CD4-positive, CD25-positive, alpha-beta regulatory T cell (primary cell): ENCODE measurements at regions not wholly inside any gene's neighbourhood (a gene's known extent, or its start where the extent isn't known, plus 50 kb on each side); places are given as distances from the start of the nearest gene placed in this dataset.
"Not testable (repeated sequence)": the region's sequence is repeated elsewhere in the genome, so short reads cannot be mapped to it uniquely, and the experiment has no call there.

Experiments used
- ATAC-seq, 2 donors: fragments of 150-1000 bp; cut with Tn5 transposase; one replicate each; pipeline ENCODE4 v1.10.0; 2021; ENCODE audit warnings: low read depth in 2 of 2, moderate number of reproducible peaks in 2 of 2, moderate library complexity in 1 of 2
- DNase-seq, 3 donors: peaks; one replicate each; pipeline versions ENCODE4 v3.0.0 to v3.0.0-alpha.2; 2012 to 2022; ENCODE audit warnings: mixed read lengths in 1 of 3
- H3K27ac ChIP-seq: one replicate; pipeline ENCODE4 v1.7.0; 2013; ENCODE audit warnings: mild to moderate bottlenecking, low read length; ENCODE audit not compliant: insufficient read depth, poor library complexity, severe bottlenecking
- H3K27me3 ChIP-seq: one replicate; pipeline ENCODE4 v1.7.0; 2013; ENCODE audit warnings: low read length; ENCODE audit not compliant: control insufficient read depth, insufficient read depth
- H3K36me3 ChIP-seq: one replicate; pipeline ENCODE4 v1.7.0; 2013; ENCODE audit warnings: mild to moderate bottlenecking, low read length, moderate library complexity; ENCODE audit not compliant: control insufficient read depth, insufficient read depth
- H3K4me1 ChIP-seq: 2 replicates; pipeline ENCODE4 v1.7.0; 2013; ENCODE audit warnings: mild to moderate bottlenecking, low read length; ENCODE audit not compliant: insufficient read depth, control insufficient read depth, poor library complexity, severe bottlenecking
- H3K4me3 ChIP-seq: one replicate; pipeline ENCODE4 v1.7.0; 2013; ENCODE audit warnings: low read depth, mild to moderate bottlenecking, low read length, moderate library complexity
- H3K9me3 ChIP-seq, 2 experiments: 1 replicate in 1 of 2; 2 replicates in 1 of 2; pipeline ENCODE4 v1.7.0; 2013; ENCODE audit warnings: low read length in 2 of 2, mild to moderate bottlenecking in 1 of 2, moderate library complexity in 1 of 2; ENCODE audit not compliant: control insufficient read depth in 2 of 2
- H3K27ac Mint-ChIP-seq, 3 donors: one replicate each; pipeline ENCODE4 v1.8.0; 2020 to 2022; ENCODE audit warnings: mild to moderate bottlenecking in 3 of 3, mixed read lengths in 3 of 3, moderate library complexity in 2 of 3
- H3K27me3 Mint-ChIP-seq: one replicate; pipeline ENCODE4 v1.8.0; 2022; ENCODE audit warnings: mild to moderate bottlenecking, mixed read lengths
- H3K36me3 Mint-ChIP-seq: one replicate; pipeline ENCODE4 v1.8.0; 2020; ENCODE audit warnings: mixed read lengths
- H3K4me1 Mint-ChIP-seq, 4 donors: one replicate each; pipeline ENCODE4 v1.8.0; 2020 to 2022; ENCODE audit warnings: mixed read lengths in 4 of 4, mild to moderate bottlenecking in 1 of 4
- H3K4me3 Mint-ChIP-seq, 4 donors: one replicate each; pipeline ENCODE4 v1.8.0; 2020 to 2022; ENCODE audit warnings: mild to moderate bottlenecking in 4 of 4, mixed read lengths in 4 of 4, moderate library complexity in 3 of 4
- H3K9me3 Mint-ChIP-seq, 7 donors: one replicate each; pipeline ENCODE4 v1.8.0; 2020 to 2022; ENCODE audit warnings: mixed read lengths in 7 of 7, mild to moderate bottlenecking in 3 of 7, moderate library complexity in 2 of 7

DNA sequence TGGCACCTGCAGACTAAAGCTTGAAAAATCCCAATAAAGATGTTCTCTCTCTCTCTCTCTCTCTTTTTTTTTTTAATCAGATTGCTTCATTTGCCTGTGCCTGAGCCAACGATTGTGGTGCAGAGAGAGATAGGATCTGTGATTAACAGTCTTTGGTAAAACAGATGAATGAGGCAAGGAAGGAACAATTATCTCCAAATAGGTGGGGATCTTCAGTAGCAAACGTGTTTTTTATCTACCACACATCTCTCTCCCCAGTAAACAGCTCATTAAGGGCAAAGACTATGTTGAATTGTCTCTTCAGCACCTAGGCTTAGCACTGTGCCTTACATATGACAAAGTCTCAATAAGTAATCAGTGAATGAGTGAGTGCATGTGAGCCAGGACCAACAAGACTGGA is 96.3 kb downstream of the SMIM20 start:
- H3K27ac Mint-ChIP-seq: no peak overlapping the region
- ATAC-seq: no peak

DNA sequence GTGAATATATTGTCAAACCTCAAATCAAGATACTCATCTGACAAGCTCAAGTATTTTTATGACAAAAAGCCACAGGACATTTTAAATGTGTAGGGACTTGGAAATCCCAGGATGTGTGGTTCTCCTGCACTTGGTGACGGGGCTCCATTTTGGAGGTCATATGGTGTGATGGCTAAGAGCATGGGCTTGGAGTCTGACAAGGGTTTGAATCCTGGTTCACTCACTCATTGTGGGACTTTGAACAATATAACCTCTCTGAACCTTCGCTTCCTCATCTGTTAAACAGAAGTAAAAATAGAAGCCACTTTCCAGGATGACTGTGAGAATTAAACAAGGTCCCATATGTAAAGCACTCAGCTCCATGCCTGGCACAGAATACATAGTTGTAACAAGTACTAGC is 99.6 kb downstream of the SMIM20 start:
- DNase-seq: no peak
- peaks cover 0 to 13% of the 10 kb centered on the region in 2 experiments for H3K9me3 ChIP-seq
- Mint-ChIP-seq H3K9me3 (peaks cover 2 to 10% (median 5%) of the 10 kb centered on the region in 7 donors), H3K27me3 (peaks cover 51% of the 10 kb centered on the region), H3K36me3 (no peaks in the 10 kb centered on the region), H3K4me1 (peaks cover 0 to 4% (median 0%) of the 10 kb centered on the region in 4 donors), H3K4me3 (no peak overlapping the region), H3K27ac (no peak overlapping the region)
- no peak overlapping the region for H3K27ac ChIP-seq
- ATAC-seq: no peak
- H3K36me3 ChIP-seq: no peaks in the 10 kb centered on the region
- H3K4me3 ChIP-seq: no peak overlapping the region
- H3K27me3 ChIP-seq: peaks cover 16% of the 10 kb centered on the region
- H3K4me1 ChIP-seq: no peaks in the 10 kb centered on the region

More for the DNA sequence above, 96.3 kb downstream of the SMIM20 start:
- Histone ChIP-seq H3K27me3 (peaks cover 16% of the 10 kb centered on the region), H3K36me3 (no peaks in the 10 kb centered on the region), H3K4me3 (no peak overlapping the region), H3K27ac (no peak overlapping the region), H3K4me1 (no peaks in the 10 kb centered on the region), H3K9me3 (peaks cover 0 to 13% of the 10 kb centered on the region in 2 experiments)
- no peak for DNase-seq
- peaks cover 0 to 4% (median 0%) of the 10 kb centered on the region in 4 donors for H3K4me1 Mint-ChIP-seq
- H3K4me3 Mint-ChIP-seq: no peak overlapping the region
- H3K9me3 Mint-ChIP-seq: peaks cover 1 to 18% (median 9%) of the 10 kb centered on the region in 7 donors
- H3K36me3 Mint-ChIP-seq: no peaks in the 10 kb centered on the region
- H3K27me3 Mint-ChIP-seq: peaks cover 63% of the 10 kb centered on the region

DNA sequence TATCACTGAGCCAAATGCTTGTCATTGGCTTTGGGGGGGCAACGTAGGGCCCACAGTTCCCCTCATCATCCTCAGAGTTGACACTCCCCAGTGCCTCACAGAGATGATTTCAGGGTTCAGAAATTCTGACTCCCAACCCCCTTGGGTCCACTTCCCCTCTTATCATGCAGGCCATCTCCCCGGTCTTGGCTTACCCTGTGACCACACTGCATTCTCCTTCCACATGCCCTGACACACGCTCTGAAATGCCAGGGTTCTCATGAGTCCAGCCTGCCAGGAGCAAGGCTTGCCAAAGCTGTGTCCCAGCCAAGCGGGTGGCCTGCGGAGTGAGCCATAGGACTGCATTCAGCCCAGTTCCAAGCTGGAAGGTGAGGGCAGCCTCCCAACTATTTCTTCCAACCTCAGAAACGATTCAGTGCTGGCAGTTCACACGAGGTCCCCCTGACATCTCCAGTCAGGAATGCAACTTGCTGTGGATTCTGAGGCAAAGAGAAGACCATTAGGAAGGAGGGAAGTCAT is 101.2 kb downstream of the SMIM20 start:
- peaks cover 0 to 9% (median 3%) of the 10 kb centered on the region in 7 donors for H3K9me3 Mint-ChIP-seq
- peaks cover 0 to 2% of the 10 kb centered on the region in 2 experiments for H3K9me3 ChIP-seq
- no peak overlapping the region for H3K27ac ChIP-seq
- no peaks in the 10 kb centered on the region for H3K36me3 Mint-ChIP-seq
- H3K4me1 Mint-ChIP-seq: peaks cover 0 to 4% (median under 1%) of the 10 kb centered on the region in 4 donors
- ATAC-seq (no peak), DNase-seq (no peak)
- no peak overlapping the region for H3K4me3 Mint-ChIP-seq
- peaks cover 43% of the 10 kb centered on the region for H3K27me3 Mint-ChIP-seq
- H3K4me1 ChIP-seq: no peaks in the 10 kb centered on the region
- H3K27me3 ChIP-seq: peaks cover 11% of the 10 kb centered on the region
- H3K4me3 ChIP-seq: no peak overlapping the region
- H3K36me3 ChIP-seq: no peaks in the 10 kb centered on the region
- peak overlapping the region in 1 of 3 donors; percentile 17 for H3K27ac Mint-ChIP-seq

DNA sequence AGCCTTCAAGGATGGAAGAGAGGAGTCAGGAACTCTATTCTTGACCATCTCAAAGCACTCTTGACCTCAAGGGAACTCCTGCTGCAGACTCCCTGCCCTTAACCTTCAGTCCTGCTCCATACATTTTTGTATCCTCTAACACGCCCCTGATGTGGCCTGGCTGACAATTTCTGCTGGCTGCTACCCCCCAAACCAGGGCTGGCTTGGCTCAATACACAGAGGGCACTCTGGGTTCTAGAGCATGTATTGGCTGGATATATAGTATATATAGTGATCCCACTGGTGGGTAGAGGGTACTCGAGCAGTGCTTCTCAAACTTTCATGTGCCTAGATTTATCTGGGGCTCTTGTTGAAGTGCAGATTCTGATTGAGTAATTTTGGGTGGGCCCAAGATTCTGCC is 101.9 kb downstream of the SMIM20 start:
- ATAC-seq (no peak), DNase-seq (no peak)
- Mint-ChIP-seq H3K9me3 (peaks cover 0 to 10% (median 1%) of the 10 kb centered on the region in 7 donors), H3K4me3 (no peak overlapping the region), H3K27me3 (peaks cover 38% of the 10 kb centered on the region), H3K4me1 (peaks cover 0 to 4% (median 1%) of the 10 kb centered on the region in 4 donors), H3K27ac (no peak overlapping the region), H3K36me3 (no peaks in the 10 kb centered on the region)
- Histone ChIP-seq H3K27ac (no peak overlapping the region), H3K9me3 (no peaks in the 10 kb centered on the region), H3K27me3 (peaks cover 8% of the 10 kb centered on the region), H3K4me1 (no peaks in the 10 kb centered on the region), H3K36me3 (no peaks in the 10 kb centered on the region), H3K4me3 (no peak overlapping the region)

DNA sequence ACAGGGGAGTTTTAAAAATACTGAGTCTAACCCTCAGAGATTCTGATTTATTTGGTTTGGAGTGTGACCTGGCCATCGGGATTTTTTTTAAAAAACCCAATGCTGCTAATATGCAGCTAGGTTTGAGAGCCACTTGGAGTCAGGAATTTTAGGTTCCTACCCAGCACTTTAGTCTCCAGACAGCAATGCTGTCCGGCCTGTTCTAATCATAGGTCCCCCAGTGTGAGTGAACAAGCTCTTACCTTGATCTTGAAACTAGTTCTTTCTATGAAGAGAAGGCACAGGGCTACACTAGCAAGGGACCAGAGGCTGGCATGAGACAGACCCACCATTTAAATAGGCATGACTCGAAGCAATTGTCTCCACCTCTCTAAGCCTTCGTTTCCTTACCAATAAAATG is 103.5 kb downstream of the SMIM20 start:
- Histone ChIP-seq H3K4me1 (no peaks in the 10 kb centered on the region), H3K27ac (no peak overlapping the region), H3K36me3 (no peaks in the 10 kb centered on the region), H3K27me3 (peaks cover 5% of the 10 kb centered on the region), H3K4me3 (no peak overlapping the region), H3K9me3 (no peaks in the 10 kb centered on the region)
- no peak for DNase-seq
- H3K9me3 Mint-ChIP-seq: peaks cover 0 to 4% (median 1%) of the 10 kb centered on the region in 7 donors
- no peak overlapping the region for H3K27ac Mint-ChIP-seq
- peaks cover 0 to 4% (median 1%) of the 10 kb centered on the region in 4 donors for H3K4me1 Mint-ChIP-seq
- H3K27me3 Mint-ChIP-seq: peaks cover 23% of the 10 kb centered on the region
- H3K36me3 Mint-ChIP-seq: no peaks in the 10 kb centered on the region
- no peak for ATAC-seq
- no peak overlapping the region for H3K4me3 Mint-ChIP-seq

DNA sequence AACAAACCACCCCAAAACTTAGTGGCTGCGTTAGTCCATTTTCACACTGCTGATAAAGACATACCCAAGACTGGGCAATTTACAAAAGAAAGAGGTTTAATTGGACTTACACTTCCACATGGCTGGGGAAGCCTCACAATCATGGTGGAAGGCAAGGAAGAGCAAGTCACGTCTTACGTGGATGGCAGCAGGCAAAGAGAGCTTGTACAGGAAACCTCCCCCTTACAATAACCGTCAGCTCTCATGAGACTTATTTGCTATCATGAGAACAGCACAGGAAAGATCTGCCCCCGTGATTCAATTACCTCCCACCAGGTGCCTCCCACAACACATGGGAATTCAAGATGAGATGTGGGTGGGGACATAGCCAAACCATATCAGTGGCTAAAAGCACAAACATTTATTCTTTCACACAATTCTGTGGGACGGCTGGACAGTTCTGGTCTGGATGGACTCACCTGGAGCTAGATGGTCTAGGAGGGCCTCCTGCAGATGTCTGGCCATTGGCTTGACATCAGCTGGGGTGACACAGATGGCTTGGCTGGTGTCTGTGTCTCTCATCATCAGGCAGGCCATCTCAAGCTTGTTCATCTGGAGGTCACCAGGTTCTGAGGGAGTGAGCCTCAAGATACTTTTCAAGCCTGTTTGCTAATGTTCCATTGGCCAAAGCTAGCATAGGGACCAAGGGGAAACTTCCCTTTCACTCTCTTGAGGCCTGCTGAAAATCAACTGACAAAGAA is 104.1 kb downstream of the SMIM20 start:
- H3K27me3 ChIP-seq, H3K36me3 ChIP-seq, H3K4me3 ChIP-seq, H3K27ac ChIP-seq, ATAC-seq, H3K27ac Mint-ChIP-seq, H3K4me3 Mint-ChIP-seq, H3K9me3 Mint-ChIP-seq, H3K36me3 Mint-ChIP-seq, H3K9me3 ChIP-seq, H3K4me1 Mint-ChIP-seq, DNase-seq, H3K4me1 ChIP-seq: not testable (repeated sequence)
- peaks cover 18% of the 10 kb centered on the region for H3K27me3 Mint-ChIP-seq

DNA sequence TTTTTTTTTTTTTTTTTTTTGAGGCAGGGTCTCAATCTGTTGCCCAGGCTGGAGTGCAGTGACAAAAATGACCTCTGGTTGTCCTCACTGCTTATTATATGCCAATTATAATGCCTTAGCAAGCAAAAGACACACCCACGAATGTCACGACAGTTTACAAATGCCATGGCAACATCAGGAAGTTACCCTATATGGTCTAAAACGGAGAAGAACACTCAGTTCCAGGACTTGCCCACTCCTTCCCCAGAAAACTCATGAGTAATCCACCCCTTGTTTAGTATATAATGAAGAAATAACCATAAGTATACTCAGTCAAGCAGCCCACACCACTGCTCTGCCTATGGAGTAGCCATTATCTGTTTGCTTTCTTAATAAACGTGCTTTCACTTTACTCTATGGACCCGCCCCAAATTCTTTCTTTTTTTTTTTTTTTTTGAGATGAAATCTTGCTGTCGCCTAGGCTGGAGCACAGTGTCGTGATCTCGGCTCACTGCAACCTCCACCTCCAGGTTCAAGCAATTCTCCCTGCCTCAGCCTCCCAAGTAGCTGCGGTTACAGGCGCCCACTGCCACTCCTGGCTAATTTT is 106.2 kb downstream of the SMIM20 start:
- H3K36me3 ChIP-seq: no peaks in the 10 kb centered on the region
- no peaks in the 10 kb centered on the region for H3K4me1 ChIP-seq
- DNase-seq (peak in 2 of 3 donors; percentile 3 to 33), ATAC-seq (peak; percentile 57 to 68)
- Mint-ChIP-seq H3K9me3 (peaks cover 0 to 2% (median 0%) of the 10 kb centered on the region in 7 donors), H3K27ac (peak overlapping the region in 1 of 3 donors; percentile 41), H3K36me3 (no peaks in the 10 kb centered on the region), H3K4me3 (peak overlapping the region; percentile 1 to 72 (median 36)), H3K4me1 (peaks cover 0 to 3% (median 0%) of the 10 kb centered on the region in 4 donors), H3K27me3 (peaks cover 5% of the 10 kb centered on the region)
- no peaks in the 10 kb centered on the region for H3K9me3 ChIP-seq
- H3K4me3 ChIP-seq: peak overlapping the region; percentile 52
- no peaks in the 10 kb centered on the region for H3K27me3 ChIP-seq
- no peak overlapping the region for H3K27ac ChIP-seq
